ENCODE measurements at regions not wholly inside any gene's neighbourhood (a gene's known extent, or its start where the extent isn't known, plus 50 kb on each side); places are given as distances from the start of the nearest gene placed in this dataset.
A peak's percentile ranks its signal among the peaks of the same experiment; 100 is the strongest.

DNA sequence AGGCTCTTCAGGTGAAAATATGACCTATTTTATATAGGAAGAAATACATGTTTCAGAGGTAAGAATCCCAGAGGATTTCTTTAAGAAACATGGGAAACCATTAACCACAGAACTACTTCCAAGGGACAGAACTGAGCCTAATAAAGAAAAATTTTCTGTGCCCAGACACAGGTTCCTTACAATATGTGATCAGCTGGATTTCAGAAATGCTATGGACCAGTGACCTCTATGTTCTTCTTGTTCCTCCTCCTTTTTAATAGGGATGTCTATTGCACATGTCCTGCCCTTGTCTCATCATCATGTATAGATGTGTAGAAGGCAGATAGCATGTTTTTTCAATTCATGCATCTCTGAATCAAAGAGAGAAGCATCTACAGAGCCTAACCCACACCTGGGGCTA lies 836.6 kb downstream of the RNF144A start:
- DNase-seq (ENCODE audit: low spot score) = no peak
- Histone ChIP-seq H3K4me3 (ENCODE audit: low read depth in 1 of 3, low read length in 3 of 3) (peak overlapping the region in 1 of 3 donors; percentile 32), H3K9ac (ENCODE audit: low read depth in 1 of 2, low read length in 2 of 2) (no peak overlapping the region), H3K27me3 (ENCODE audit: control insufficient read depth in 4 of 4, insufficient read depth in 4 of 4, low read length in 3 of 4) (no peaks in the 10 kb centered on the region), H3K36me3 (ENCODE audit: control insufficient read depth in 4 of 4, insufficient read depth in 3 of 4, low read depth in 1 of 4, low read length in 3 of 4) (no peaks in the 10 kb centered on the region), H3K9me3 (ENCODE audit: control insufficient read depth in 4 of 4, low read length in 3 of 4) (peaks cover 5 to 6% (median 5%) of the 10 kb centered on the region in 4 donors), H3K4me1 (ENCODE audit: control insufficient read depth in 4 of 4, insufficient read depth in 4 of 4, low read length in 3 of 4) (no peaks in the 10 kb centered on the region), H3K27ac (ENCODE audit: low read depth in 1 of 2, low read length in 2 of 2) (no peak overlapping the region)
- no peak for TF ChIP-seq FOXA2 (IDR thresholded peaks at IDR 0.05)
- TF ChIP-seq, protein P1, sequence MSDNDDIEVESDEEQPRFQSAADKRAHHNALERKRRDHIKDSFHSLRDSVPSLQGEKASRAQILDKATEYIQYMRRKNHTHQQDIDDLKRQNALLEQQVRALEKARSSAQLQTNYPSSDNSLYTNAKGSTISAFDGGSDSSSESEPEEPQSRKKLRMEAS (IDR thresholded peaks at IDR 0.05) = no peak
- TF ChIP-seq RAD21 (IDR thresholded peaks at IDR 0.05) = no peak
- no peak for TF ChIP-seq JUND (IDR thresholded peaks at IDR 0.05)
- TF ChIP-seq NR2F2 (IDR thresholded peaks at IDR 0.05) = no peak
- TF ChIP-seq TAF1 (conservative IDR thresholded peaks at IDR 0.05) = no peak
- no peak for TF ChIP-seq GABPA (IDR thresholded peaks at IDR 0.05 in 1 of 2, conservative IDR thresholded peaks at IDR 0.05 in 1 of 2)
- no peak for TF ChIP-seq FOXA1 (IDR thresholded peaks at IDR 0.05)
- no peak for TF ChIP-seq EGR1 (IDR thresholded peaks at IDR 0.05; ENCODE audit: low read depth in 2 of 2)
- TF ChIP-seq ATF3 (IDR thresholded peaks at IDR 0.05) = no peak
- TF ChIP-seq RXRA (IDR thresholded peaks at IDR 0.05) = no peak
- TF ChIP-seq YY1 (IDR thresholded peaks at IDR 0.05) = no peak
- TF ChIP-seq CTCF (IDR thresholded peaks at IDR 0.05; ENCODE audit: low read depth, low read length, missing input control) = no peak
- TF ChIP-seq, protein P2, sequence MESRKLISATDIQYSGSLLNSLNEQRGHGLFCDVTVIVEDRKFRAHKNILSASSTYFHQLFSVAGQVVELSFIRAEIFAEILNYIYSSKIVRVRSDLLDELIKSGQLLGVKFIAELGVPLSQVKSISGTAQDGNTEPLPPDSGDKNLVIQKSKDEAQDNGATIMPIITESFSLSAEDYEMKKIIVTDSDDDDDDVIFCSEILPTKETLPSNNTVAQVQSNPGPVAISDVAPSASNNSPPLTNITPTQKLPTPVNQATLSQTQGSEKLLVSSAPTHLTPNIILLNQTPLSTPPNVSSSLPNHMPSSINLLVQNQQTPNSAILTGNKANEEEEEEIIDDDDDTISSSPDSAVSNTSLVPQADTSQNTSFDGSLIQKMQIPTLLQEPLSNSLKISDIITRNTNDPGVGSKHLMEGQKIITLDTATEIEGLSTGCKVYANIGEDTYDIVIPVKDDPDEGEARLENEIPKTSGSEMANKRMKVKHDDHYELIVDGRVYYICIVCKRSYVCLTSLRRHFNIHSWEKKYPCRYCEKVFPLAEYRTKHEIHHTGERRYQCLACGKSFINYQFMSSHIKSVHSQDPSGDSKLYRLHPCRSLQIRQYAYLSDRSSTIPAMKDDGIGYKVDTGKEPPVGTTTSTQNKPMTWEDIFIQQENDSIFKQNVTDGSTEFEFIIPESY (IDR thresholded peaks at IDR 0.05) = no peak
- no peak for TF ChIP-seq HNF4G (IDR thresholded peaks at IDR 0.05)
- no peak for TF ChIP-seq HNF4A (conservative IDR thresholded peaks at IDR 0.05)
- no peak for TF ChIP-seq SP1 (IDR thresholded peaks at IDR 0.05)
- TF ChIP-seq, protein P3, sequence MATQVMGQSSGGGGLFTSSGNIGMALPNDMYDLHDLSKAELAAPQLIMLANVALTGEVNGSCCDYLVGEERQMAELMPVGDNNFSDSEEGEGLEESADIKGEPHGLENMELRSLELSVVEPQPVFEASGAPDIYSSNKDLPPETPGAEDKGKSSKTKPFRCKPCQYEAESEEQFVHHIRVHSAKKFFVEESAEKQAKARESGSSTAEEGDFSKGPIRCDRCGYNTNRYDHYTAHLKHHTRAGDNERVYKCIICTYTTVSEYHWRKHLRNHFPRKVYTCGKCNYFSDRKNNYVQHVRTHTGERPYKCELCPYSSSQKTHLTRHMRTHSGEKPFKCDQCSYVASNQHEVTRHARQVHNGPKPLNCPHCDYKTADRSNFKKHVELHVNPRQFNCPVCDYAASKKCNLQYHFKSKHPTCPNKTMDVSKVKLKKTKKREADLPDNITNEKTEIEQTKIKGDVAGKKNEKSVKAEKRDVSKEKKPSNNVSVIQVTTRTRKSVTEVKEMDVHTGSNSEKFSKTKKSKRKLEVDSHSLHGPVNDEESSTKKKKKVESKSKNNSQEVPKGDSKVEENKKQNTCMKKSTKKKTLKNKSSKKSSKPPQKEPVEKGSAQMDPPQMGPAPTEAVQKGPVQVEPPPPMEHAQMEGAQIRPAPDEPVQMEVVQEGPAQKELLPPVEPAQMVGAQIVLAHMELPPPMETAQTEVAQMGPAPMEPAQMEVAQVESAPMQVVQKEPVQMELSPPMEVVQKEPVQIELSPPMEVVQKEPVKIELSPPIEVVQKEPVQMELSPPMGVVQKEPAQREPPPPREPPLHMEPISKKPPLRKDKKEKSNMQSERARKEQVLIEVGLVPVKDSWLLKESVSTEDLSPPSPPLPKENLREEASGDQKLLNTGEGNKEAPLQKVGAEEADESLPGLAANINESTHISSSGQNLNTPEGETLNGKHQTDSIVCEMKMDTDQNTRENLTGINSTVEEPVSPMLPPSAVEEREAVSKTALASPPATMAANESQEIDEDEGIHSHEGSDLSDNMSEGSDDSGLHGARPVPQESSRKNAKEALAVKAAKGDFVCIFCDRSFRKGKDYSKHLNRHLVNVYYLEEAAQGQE (IDR thresholded peaks at IDR 0.05) = no peak
